HS-27A (cell line): ENCODE measurements at regions not wholly inside any gene's neighbourhood (a gene's known extent, or its start where the extent isn't known, plus 50 kb on each side); places are given as distances from the start of the nearest gene placed in this dataset.

ENCODE experiments used
- DNase-seq: peaks from one replicate; pipeline ENCODE4 v3.0.0-alpha.2; 2012; ENCODE audit warnings: low read depth, missing footprints

GRCh38 chr21:39124681-39125251 lies 58.5 kb downstream of the PSMG1 start:
- DNase-seq = no peak

GRCh38 chr21:39123375-39123774 lies 59.9 kb downstream of the PSMG1 start:
- DNase-seq = no peak

DNA sequence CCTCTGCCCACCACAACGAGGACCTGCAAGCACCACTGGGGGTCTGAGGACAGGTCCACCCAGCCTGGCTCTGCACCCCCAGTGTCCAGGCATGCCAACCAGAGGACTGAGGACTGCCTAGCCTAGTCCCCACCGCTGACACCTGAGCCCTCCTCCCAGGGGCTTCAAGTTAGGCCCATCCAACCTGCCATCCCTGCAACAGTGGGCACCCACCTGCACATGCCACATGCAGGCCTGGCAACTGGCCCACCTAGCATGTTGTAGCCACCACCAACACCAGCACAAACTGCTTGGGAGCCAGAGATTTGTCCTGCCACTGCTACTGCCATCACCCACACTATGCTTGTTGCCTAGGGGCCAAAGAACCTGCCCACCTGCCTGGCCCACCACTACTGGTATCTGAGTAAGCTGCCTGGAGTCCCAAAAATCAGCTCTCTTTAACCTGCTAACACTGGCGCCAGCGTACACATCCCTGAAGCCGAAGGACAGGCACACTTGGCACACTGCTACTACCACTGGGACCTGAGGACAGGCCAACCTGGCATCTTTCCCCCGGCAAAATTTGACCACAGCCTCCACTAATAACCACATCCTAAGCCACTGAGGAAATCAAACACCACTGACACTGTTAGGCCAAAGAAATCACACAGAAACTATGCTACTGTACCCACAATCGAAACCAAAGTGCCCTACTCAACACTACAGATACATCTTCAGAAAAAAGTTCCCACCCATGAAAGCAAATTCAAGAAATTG lies 61.5 kb downstream of the PSMG1 start:
- DNase-seq = no peak

DNA sequence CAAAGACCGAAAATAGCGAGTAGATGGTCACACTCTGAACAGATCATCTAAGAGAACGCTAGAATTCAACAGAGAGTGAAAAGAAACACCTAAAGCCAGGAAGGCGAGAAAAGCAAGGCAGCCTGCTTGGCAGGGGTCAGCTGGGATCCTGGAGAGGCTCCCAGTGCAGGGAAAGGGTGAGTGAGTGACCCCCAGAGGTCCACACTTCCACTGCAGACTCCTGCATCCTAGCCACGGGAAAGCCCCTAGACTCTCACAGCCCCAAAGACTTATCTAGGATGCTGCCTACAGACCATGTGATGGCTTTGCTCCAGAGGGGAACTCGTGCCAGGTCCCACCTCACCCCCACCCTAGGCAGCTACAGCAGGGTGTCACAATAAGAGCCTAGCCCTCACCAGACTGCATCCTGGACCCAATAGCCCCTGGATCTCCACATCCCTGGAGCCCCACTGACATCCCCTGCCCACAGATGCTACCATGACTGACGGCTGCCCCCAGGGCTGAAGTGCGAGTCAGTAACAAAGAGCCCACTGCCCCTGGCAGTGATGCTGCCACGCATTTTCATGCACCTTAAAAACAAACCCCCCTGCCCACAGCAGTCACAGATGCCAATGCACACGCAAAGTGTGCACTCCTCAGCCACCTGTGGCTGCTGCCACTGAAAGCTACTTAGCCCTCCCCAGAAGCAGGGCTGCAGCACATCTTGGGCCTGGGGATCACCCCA lies 62.2 kb downstream of the PSMG1 start:
- no peak for DNase-seq

GRCh38 chr21:39119891-39120290 lies 63.4 kb downstream of the PSMG1 start:
- DNase-seq = no peak

GRCh38 chr21:39118604-39119215 lies 64.5 kb downstream of the PSMG1 start:
- DNase-seq = no peak

DNA sequence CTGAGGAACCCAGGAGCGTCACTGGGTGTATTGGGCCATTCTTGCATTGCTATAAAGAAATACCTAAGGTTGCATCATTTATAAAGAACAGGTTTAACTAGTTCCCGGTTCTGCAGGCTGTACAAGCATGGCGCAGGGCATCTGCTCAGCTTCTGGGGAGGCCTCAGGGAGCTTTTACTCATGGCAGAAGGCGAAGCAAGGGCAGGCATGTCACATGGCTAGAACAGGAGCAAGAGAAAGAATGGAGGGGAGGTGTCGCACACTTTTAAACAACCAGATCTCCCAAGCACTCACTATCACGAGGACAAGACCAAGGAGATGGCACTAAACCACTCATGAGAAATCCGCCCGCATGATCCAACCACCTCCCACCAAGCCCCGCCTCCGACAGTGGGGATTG lies 65.2 kb downstream of the PSMG1 start:
- no peak for DNase-seq

GRCh38 chr21:39117440-39117970 lies 65.7 kb downstream of the PSMG1 start:
- no peak for DNase-seq

DNA sequence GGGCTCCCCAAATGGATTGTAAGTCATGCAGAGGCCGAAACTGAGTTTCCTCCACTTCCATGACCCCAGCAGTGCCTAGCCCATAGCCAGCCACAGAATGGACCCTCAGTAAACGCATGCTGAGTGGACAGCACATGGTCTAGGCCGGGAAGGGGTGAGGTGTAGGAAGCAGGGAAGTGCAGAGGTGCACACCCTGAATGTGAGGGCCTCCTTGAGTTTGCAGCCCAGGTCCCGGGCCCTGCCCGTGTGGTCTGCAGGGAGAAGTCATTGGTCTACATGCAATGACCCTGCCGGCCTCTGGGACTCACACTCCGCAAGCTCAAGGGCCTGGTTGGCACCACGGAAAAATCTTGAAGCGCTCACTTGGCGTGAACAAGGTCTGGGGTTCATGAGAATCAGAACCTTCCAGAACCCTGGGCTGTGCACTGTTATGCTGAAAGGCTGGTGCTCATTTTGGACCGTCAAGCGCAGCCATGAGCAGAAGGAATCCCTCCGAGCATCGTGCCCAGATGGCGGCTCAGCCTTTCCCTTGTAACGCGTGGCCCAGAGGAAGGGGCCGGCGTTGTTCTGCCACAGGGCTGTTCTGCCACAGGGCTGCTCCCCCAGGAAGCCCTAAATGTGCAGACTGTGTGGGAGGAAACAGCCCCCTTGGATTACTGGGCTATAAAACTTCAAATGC lies 66.4 kb downstream of the PSMG1 start:
- DNase-seq = no peak

GRCh38 chr21:39115576-39116235 lies 67.5 kb downstream of the PSMG1 start:
- DNase-seq = no peak

DNA sequence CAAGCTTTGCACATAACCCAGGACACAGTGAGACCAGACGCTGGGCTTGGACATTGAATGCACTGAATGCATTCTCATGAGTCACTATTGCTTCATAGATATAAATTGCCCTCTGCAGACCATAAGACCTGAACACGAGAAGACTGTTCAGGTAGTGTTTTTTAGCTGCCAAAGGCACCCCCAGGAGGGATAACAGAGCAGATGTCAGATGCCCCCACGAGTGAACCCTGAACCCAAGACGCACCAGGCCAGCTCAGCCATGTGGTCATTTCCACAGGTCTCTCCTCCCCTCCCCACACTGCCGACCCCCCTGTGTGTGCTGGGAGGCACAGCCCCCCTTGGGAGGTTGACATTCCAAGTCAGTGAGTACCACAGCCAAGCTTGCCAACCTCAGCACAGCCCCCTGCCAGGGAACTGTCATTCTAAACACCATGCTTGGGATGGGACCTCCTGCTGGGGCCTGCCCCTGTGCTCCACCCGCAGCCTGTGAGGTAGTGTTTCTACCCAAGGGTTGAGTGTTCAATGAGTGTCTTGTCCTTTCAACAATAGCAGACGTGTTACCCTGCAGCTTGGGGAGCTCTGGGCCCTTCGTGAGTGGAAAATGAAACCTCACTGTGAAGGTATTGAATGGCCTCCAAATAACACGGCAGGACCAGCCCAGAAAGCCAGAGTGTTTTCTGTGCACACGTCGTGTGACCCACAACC lies 68.2 kb downstream of the PSMG1 start:
- peak; percentile 63 for DNase-seq

DNA sequence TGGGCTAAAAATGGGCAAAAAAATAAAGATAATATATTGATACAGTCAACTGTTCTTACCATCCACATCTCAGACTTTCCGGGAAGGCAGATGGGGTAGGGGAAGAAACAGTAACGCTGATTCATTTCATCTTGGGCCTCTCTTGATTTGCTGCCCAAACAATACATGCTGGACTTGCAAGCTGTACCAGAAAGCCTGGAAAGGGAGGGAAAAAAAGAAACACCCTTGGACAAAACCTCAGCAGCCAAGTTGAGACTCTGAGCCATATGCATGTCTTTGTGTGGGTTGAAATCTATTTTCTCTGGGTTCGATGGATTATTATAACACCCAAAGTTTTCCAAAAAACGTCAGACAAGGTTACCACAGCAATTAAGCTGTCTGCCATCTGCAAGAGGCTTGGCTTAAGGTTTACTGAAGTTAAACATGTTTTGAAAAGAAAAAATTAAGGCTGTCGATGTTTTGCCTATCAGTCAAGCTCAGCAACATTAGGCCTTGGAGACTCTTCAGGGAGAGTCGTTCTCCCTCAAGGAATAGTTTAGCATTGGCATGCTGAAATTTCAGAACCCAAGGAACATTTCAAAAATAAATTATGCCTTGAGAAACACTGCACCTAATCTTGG lies 71.2 kb downstream of the PSMG1 start:
- no peak for DNase-seq

DNA sequence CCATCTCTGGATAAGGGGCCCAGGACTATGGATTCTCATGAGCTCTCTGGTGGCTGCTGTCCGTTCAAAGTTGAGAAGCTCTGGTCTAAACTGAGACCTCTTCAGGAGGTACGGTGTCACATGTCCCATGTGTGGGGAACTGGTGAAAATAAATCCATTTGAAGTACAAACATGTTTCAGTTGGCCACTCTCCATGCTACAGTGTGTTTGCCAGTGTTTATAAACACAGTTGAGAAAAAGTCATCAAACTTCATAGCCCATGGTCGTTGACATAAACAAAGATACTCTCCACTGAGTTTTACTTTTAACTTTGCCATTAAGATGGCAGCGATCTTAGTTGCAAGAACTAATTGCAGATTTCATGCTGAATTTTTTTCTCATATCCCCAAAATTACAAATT lies 72.8 kb downstream of the PSMG1 start:
- no peak for DNase-seq

DNA sequence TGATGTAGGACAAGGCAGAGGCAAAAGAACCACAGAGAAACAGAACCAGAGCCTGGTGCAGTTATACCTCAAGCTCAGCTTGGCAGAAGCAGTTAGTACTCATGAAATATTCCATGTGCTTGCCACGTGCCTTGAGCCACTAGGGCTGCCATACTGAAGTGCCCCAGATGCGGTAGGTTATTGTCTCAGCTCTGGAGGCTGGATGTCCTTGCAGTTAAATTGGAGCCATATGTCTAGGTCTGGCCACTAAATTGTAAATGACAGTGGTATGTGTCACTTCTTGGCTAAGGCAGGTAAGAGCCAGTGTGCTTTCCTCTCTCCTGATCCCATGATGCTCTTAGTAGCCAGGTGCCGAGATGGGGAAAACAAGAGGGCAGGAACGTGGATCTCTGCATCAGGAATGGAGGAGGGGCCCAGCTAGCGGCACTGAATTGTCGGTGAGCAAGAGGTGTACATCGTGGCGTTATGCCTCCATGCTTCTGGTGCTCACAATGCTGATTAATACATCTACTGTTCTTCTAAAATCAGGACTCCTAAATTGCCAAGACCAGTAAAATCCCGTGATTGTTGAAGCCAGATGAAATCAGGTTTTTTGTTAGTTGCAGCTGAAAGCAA lies 73.5 kb downstream of the PSMG1 start:
- no peak for DNase-seq

DNA sequence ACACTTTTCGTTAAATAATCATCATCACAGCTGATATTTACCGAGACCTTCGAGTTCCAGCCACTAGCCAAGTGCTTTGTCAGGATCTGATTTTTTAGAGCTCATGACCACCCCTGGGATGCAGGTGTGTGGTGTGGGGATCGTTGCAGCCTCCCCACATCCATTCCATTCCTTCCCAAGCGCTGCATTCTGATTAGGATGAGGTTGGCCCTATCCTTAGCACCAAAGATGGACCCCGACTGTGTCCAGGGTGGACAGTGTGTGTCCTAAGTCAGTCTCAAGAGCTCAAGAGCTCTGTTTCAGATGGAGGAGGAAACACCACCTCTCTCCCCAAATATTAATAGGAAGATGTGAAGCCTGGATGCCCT lies 74.1 kb downstream of the PSMG1 start:
- DNase-seq = no peak

DNA sequence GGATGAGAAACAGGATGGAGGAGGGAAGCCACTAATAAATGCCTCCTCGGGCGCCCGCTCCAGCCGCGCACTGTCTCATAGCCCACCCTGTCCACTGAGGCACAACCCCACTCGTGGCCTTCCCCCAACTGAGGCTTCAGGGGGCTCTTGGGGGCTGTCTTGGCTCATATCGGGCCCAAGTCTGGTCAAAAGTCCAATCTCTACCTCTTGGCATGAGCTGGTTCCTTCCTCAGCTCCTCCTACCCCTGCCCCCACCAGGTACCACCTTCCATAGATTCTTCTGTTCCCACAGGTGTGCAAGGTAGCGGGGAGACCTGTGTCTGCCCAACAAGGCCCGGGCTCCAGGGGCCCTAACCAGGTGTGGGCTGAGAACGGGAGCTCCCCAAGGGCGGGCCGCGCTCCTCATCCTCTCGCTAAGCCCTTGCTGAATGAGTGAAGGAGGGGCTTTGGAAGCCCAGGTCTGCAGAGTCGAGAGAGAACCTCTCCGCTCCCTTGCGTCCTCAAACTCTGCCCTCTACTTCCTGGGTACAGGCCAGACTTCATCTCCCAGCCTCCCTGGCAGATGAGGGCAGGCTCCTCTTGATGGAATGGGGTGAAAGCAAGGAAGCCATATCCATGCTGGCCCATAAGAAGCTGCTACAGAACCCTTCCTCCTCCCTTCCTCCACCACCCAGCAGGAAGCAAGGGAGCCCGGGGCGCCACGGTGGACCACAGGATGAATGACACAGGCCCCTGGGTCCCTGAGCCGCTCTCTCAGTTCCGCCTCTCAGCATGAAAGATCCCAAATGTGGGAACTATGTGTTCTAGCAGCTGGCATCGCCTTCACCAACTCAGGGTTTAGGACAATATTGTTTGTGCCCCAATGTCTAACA lies 74.7 kb downstream of the PSMG1 start:
- no peak for DNase-seq

DNA sequence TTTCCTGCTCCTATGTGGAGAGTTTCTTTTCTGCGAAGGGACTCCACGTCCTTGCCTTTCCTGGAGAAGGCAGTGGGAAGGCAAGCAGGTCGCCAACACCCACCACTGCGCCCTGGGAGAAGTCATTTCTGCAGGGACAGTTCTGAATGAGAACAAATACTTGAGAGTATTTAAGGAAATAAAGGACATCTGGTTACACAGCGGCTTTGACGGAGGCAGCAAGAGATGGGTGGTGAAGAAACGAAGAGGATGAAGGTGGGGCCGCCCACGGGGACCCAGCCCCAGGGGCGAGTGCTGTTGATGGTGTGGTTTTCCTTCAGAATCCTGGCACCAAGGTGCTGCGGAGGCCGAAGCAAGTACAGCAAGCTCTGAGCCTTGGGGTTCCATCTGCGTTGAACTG lies 75.5 kb downstream of the PSMG1 start:
- DNase-seq = no peak

GRCh38 chr21:39106881-39107462 lies 76.3 kb downstream of the PSMG1 start:
- no peak for DNase-seq

DNA sequence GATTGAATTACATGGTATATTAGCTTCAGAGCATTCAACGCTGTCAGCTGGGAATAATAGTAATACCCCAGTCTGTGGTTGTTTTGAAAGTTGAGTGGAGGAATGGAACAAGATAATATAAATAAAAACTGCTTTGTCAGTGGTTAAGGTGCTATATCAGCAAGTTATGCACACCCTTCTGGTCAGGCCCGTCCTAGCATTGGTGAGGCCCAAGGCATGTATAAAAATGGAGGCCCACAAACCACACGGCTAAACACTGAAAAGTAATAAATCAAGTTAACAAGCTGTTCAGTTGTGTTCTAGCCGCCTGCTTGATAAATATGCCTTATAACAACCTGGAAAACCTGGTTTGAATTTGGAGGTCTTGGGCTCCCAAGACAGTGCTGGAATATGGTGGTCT lies 77.4 kb downstream of the PSMG1 start:
- no peak for DNase-seq
